ENCODE measurements at regions not wholly inside any gene's neighbourhood (a gene's known extent, or its start where the extent isn't known, plus 50 kb on each side); places are given as distances from the start of the nearest gene placed in this dataset.

- TF ChIP-seq CTCF (IDR thresholded peaks at IDR 0.05) (no peak), ZFX (IDR thresholded peaks at IDR 0.05; ENCODE audit: borderline replicate concordance) (no peak)
Observed at GRCh38 chrX:149374751-149375150, 130.4 kb downstream of the IDS start.

All from 22Rv1 (cell line).